GM19099 (cell line): ENCODE measurements at regions not wholly inside any gene's neighbourhood (a gene's known extent, or its start where the extent isn't known, plus 50 kb on each side); places are given as distances from the start of the nearest gene placed in this dataset.

Experiments used
- POLR2A ChIP-seq: IDR thresholded peaks from 3 replicates; pipeline ENCODE4 v1.6.1; 2011; ENCODE audit warnings: low read depth; ENCODE audit not compliant: insufficient read length; ENCODE audit errors: extremely low read depth

GRCh38 chr2:192539306-192539705 lies 344.6 kb upstream of the TMEFF2 start:
- TF ChIP-seq POLR2A: no peak

GRCh38 chr2:192536922-192537624 lies 342.3 kb upstream of the TMEFF2 start:
- TF ChIP-seq POLR2A: no peak

DNA sequence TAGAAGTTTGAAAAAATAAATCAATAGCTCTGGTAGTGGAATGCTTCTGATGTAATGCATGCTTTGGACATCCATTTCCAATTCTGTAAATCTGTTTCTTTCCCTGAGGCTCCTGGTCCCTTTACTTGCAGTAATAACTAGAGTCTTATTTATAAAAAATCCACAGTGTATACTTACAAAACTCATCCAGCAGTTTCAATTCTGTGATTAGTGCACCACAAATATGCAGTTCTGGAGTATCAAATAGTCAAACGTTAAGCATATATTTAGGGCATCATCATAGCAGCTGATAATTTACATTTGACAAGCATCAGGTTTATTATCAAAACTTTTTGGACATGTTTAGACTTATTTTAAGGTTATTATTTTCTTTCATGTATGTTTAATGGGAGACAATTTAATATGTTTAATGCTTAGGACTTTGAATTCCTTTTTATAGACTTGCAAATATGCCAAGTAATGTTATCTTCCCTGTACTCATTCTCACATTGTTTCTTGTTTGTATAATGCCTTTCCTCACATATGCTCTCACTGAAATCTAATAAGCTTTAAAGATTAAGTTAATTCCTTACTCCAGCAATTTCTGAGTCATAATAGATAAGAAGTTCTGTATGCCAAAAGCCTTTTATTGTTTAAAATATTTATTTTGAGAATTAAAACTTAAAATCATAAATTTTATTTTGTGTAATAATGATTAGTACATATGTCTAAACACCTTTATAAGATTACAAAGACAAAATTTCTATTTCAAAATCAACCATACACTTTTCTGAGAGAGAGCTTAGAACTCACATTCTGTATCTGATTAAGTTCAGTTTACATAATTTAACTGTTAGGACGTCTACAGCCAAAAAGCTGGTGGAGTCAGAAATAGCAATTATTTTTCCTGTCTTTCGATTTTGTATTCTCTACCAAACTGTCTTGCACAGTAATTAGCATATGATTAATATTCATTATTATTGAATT lies 341.5 kb upstream of the TMEFF2 start:
- no peak for TF ChIP-seq POLR2A

- no peak for TF ChIP-seq POLR2A
Measured at GRCh38 chr2:192534072-192534471, 339.3 kb upstream of the TMEFF2 start.

DNA sequence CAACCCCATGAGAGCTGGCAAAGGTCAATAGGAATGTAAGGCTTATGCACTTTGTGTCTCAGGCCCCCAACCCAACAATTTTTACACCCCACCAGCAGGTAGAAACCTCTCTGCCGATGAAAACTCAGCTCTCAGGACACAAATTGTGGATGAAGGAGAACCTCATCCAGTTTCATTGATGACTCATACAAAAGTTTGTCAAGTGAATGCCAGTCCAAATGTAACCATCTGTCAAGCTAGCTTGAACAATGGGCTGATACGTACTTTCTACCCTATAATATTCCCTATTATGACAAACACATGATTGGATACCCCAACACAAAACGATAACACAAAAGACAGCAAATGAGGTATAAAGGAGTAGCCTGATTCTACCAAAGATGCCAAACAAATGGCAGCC lies 321.2 kb upstream of the TMEFF2 start:
- TF ChIP-seq POLR2A: no peak

DNA sequence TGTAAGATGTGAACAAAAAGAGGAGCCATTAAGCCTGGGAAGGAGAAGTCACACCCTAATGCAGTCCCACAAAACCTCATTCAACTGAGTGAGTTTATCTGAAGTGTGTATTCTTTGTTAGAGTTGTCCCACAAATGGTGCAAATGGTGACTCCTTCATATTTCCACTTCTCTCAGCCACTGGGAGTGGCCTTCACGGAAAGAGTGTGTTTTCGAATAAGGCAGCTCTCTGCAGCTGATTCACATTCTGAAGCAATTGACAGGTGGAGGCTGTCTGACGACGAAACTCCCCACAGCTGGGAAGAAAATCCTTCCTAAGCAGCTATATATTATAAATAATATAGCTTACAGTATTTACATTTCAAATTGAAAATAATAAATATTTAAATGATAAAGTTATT lies 318.8 kb upstream of the TMEFF2 start:
- TF ChIP-seq POLR2A: no peak

GRCh38 chr2:192500550-192501200 lies 305.9 kb upstream of the TMEFF2 start:
- no peak for TF ChIP-seq POLR2A

GRCh38 chr2:192499476-192499875 lies 304.7 kb upstream of the TMEFF2 start:
- TF ChIP-seq POLR2A: no peak

DNA sequence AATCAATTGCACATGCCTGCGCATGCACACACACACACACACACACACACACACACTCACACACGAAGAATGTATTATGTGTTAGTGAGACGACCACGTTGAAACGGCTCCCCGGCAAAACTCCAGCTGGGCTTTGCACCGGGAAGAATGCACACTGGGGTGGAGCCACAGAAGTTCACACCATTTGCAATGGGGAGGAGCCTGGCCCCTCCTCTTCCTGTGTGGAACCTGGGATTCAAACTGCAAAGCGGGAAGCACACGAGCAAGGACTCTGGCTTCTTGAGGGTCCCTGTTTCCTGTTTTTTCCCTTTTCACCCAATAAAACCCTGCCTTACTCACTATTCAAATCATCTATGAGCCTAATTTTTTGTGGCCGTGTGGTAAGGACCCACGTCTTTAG lies 304.0 kb upstream of the TMEFF2 start:
- no peak for TF ChIP-seq POLR2A

DNA sequence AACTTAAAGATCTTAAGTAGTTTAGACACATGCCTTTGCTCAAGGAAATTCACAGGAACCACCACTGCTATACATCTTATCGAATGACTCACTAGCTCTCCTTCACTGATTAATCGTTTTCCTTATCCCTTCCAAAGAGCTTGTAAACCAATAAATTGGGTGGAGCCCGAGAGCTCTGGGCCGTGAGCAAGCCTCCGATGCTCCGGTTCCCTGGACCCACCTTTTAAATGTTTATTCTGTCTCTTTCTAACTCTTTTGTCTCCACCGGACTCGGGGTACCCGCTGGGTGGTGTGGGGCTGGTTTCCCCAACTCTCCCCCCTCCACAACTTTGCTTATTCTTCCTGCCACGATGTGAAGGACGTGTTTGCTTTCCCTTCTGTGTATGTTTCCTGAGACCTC lies 292.9 kb upstream of the TMEFF2 start:
- no peak for TF ChIP-seq POLR2A

DNA sequence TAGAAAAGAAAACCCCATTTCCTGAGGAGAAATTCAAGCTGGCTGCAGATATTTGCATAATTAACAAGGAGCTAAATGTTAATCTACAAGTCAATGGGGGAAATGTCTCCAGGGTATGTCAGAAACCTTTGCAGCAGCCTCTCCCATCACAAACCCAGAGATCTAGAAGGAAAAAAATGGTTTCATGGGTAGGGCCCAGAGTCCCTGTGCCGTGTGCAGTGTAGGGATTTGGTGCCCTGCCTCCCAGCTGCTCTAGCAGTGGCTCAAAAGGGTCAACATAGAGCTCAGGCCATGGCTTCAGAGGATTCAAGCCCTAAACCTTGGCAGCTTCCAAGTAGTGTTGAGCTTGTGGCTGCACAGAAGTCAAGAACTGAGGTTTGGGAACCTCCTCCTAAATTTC lies 290.2 kb upstream of the TMEFF2 start:
- no peak for TF ChIP-seq POLR2A

GRCh38 chr2:192480984-192481383 lies 286.3 kb upstream of the TMEFF2 start:
- TF ChIP-seq POLR2A: no peak

GRCh38 chr2:192473331-192473730 lies 278.6 kb upstream of the TMEFF2 start:
- TF ChIP-seq POLR2A: no peak

DNA sequence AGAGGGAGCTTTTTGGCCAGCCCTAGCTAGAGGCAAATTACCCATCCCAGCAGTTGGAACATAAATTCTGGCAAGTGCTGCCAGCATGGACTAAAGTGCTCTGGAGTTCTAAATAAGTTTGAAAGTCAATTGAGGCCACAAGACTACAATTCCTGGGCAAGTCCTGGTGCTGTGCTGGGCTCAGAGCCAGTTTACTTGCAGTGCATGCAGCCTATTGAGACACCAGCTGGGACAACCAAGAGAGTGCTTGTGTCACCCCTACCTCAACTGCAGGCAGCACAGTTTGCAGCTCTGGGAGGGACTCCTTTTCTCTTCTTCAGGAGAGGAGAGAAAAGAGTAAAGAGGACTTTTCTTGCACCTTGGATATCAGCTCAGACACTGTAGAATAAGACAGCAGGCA lies 277.2 kb upstream of the TMEFF2 start:
- no peak for TF ChIP-seq POLR2A

GRCh38 chr2:192469612-192470011 lies 274.9 kb upstream of the TMEFF2 start:
- no peak for TF ChIP-seq POLR2A

GRCh38 chr2:192467953-192468660 lies 273.4 kb upstream of the TMEFF2 start:
- TF ChIP-seq POLR2A: no peak

DNA sequence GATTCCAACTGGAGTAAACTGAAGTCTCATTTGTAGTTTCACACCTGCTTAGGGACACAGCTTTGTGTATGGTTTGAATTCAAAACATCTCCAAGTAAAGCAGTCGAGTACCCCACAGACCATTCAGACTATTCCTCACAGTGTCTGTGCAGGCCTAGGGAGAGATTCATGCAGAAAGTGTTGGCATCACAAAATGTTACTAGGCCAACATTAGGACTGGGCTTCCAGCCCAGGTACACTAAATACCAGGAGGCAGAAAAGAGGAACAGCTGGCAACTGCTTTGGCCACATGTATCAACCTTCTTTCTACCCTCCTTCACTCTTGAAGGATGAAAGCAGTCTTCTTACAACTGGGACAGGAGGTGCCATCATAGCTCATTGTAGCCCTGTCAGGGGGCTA lies 270.4 kb upstream of the TMEFF2 start:
- no peak for TF ChIP-seq POLR2A
